ENCODE measurements at regions not wholly inside any gene's neighbourhood (a gene's known extent, or its start where the extent isn't known, plus 50 kb on each side); places are given as distances from the start of the nearest gene placed in this dataset.

DNA sequence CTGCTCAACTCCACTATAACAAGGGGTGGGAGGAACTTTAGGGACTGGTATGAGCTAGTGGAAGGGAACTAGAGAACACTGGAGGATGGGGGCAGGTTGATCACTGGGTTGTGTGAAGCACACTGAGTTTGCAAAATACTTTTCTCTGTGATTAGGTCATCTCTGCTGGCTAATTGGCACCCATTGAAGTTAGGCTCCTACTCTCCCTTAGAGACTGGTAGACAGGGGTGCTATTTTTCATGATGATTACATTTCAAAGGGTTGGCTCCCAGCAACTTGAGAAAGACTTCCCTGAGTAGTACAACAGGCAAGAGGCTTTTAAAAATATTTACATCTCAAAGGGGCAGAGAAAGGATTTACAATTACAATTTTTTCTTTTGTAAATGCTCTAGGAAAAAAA, 50.4 kb upstream of the MTAP start:
- Mint-ChIP-seq H3K4me3 (no peak overlapping the region), H3K4me1 (no peaks in the 10 kb centered on the region), H3K27ac (no peak overlapping the region), H3K27me3 (peaks cover 16% of the 10 kb centered on the region), H3K9me3 (no peaks in the 10 kb centered on the region), H3K36me3 (ENCODE audit: low read depth) (no peaks in the 10 kb centered on the region)
- no peak for DNase-seq
- intact Hi-C loops (cut with micrococcal nuclease): no loop called here
- ChIA-PET POLR2A (no interaction called here), CTCF (no interaction called here)
- TF ChIP-seq, protein P1, sequence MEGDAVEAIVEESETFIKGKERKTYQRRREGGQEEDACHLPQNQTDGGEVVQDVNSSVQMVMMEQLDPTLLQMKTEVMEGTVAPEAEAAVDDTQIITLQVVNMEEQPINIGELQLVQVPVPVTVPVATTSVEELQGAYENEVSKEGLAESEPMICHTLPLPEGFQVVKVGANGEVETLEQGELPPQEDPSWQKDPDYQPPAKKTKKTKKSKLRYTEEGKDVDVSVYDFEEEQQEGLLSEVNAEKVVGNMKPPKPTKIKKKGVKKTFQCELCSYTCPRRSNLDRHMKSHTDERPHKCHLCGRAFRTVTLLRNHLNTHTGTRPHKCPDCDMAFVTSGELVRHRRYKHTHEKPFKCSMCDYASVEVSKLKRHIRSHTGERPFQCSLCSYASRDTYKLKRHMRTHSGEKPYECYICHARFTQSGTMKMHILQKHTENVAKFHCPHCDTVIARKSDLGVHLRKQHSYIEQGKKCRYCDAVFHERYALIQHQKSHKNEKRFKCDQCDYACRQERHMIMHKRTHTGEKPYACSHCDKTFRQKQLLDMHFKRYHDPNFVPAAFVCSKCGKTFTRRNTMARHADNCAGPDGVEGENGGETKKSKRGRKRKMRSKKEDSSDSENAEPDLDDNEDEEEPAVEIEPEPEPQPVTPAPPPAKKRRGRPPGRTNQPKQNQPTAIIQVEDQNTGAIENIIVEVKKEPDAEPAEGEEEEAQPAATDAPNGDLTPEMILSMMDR (IDR thresholded peaks at IDR 0.05): no peak
- no peak for ATAC-seq (ENCODE audit: low read depth)
